Trophoblast cell (in vitro differentiated cells and primary cell): ENCODE measurements at regions not wholly inside any gene's neighbourhood (a gene's known extent, or its start where the extent isn't known, plus 50 kb on each side); places are given as distances from the start of the nearest gene placed in this dataset.

Source experiments
- DNase-seq, 2 donors: peaks; one replicate each; pipeline ENCODE4 v3.0.0-alpha.2; 2016
- H2AFZ ChIP-seq: 2 replicates; pipeline ENCODE4 v1.6.1; 2013; ENCODE audit warnings: low read length, moderate library complexity, mild to moderate bottlenecking; ENCODE audit not compliant: insufficient read depth, poor library complexity
- H2AK5ac ChIP-seq: 2 replicates; pipeline ENCODE4 v1.6.1; 2013; ENCODE audit warnings: mild to moderate bottlenecking, low read length
- H2BK120ac ChIP-seq: 2 replicates; pipeline ENCODE4 v1.6.1; 2013; ENCODE audit warnings: low read length, mild to moderate bottlenecking, moderate library complexity; ENCODE audit not compliant: insufficient read depth, poor library complexity
- H2BK12ac ChIP-seq: 2 replicates; pipeline ENCODE4 v1.6.1; 2013; ENCODE audit warnings: mild to moderate bottlenecking, low read length, moderate library complexity
- H2BK5ac ChIP-seq: 2 replicates; pipeline ENCODE4 v1.6.1; 2013; ENCODE audit warnings: low read length, low read depth, moderate library complexity, mild to moderate bottlenecking; ENCODE audit not compliant: poor library complexity
- H3K14ac ChIP-seq: 2 replicates; pipeline ENCODE4 v1.6.1; 2013; ENCODE audit warnings: mild to moderate bottlenecking, low read length
- H3K18ac ChIP-seq: 2 replicates; pipeline ENCODE4 v1.6.1; 2013; ENCODE audit warnings: mild to moderate bottlenecking, low read length
- H3K23ac ChIP-seq: 2 replicates; pipeline ENCODE4 v1.6.1; 2013; ENCODE audit warnings: low read length
- H3K27ac ChIP-seq: 2 replicates; pipeline ENCODE4 v1.5.1; 2013; ENCODE audit warnings: low read depth, mild to moderate bottlenecking, inconsistent platforms, low read length, moderate library complexity
- H3K27me3 ChIP-seq: 2 replicates; pipeline ENCODE4 v1.6.1; 2013; ENCODE audit warnings: inconsistent platforms, mild to moderate bottlenecking, low read length, moderate library complexity; ENCODE audit not compliant: insufficient read depth
- H3K36me3 ChIP-seq, 2 experiments: 1 replicate in 1 of 2; 2 replicates in 1 of 2; pipeline ENCODE4 v1.6.1; 2013; ENCODE audit warnings: low read length in 2 of 2, mild to moderate bottlenecking in 2 of 2, moderate library complexity in 1 of 2; ENCODE audit not compliant: insufficient read depth in 2 of 2, control insufficient read depth in 1 of 2
- H3K4ac ChIP-seq: 2 replicates; pipeline ENCODE4 v1.6.1; 2013; ENCODE audit warnings: low read depth, mild to moderate bottlenecking, low read length, moderate library complexity
- H3K4me1 ChIP-seq, 2 experiments: 1 replicate in 1 of 2; 2 replicates in 1 of 2; pipeline ENCODE4 v1.6.1; 2013; ENCODE audit warnings: low read length in 2 of 2, mild to moderate bottlenecking in 2 of 2, moderate library complexity in 1 of 2; ENCODE audit not compliant: insufficient read depth in 2 of 2, control insufficient read depth in 1 of 2
- H3K4me2 ChIP-seq: 2 replicates; pipeline ENCODE4 v1.6.1; 2013; ENCODE audit warnings: inconsistent platforms, mild to moderate bottlenecking, low read length, moderate library complexity
- H3K4me3 ChIP-seq: 2 replicates; pipeline ENCODE4 v1.5.1; 2013; ENCODE audit warnings: mild to moderate bottlenecking, low read depth, low read length, inconsistent platforms
- H3K79me1 ChIP-seq: one replicate; pipeline ENCODE4 v1.6.1; 2013; ENCODE audit warnings: low read length
- H3K79me2 ChIP-seq: 2 replicates; pipeline ENCODE4 v1.6.1; 2013; ENCODE audit warnings: low read length, mild to moderate bottlenecking; ENCODE audit not compliant: control insufficient read depth, insufficient read depth, poor library complexity
- H3K9ac ChIP-seq: 2 replicates; pipeline ENCODE4 v1.6.1; 2013; ENCODE audit warnings: mild to moderate bottlenecking, low read length
- H3K9me3 ChIP-seq: 2 replicates; pipeline ENCODE4 v1.6.1; 2013; ENCODE audit warnings: low read depth, mild to moderate bottlenecking, control low read depth, inconsistent platforms, low read length; ENCODE audit not compliant: insufficient read depth
- H4K12ac ChIP-seq: 2 replicates; pipeline ENCODE4 v1.6.1; 2013; ENCODE audit warnings: low read depth, mild to moderate bottlenecking, low read length, moderate library complexity
- H4K8ac ChIP-seq: 2 replicates; pipeline ENCODE4 v1.6.1; 2013; ENCODE audit warnings: low read depth, mild to moderate bottlenecking, low read length, moderate library complexity
- H4K91ac ChIP-seq: one replicate; pipeline ENCODE4 v1.6.1; 2013; ENCODE audit warnings: low read depth, mild to moderate bottlenecking, low read length, moderate library complexity
- WGBS: extraction: QIAGEN DNeasy Blood & Tissue Kit; methylation state at CpG from one replicate; pipeline ENCODE4 v1.1.7; 2013; ENCODE audit warnings: missing lambda C conversion rate; ENCODE audit not compliant: insufficient read length, insufficient coverage; ENCODE audit errors: extremely low coverage; 5-methylcytosine and 5-hydroxymethylcytosine counted together

DNA sequence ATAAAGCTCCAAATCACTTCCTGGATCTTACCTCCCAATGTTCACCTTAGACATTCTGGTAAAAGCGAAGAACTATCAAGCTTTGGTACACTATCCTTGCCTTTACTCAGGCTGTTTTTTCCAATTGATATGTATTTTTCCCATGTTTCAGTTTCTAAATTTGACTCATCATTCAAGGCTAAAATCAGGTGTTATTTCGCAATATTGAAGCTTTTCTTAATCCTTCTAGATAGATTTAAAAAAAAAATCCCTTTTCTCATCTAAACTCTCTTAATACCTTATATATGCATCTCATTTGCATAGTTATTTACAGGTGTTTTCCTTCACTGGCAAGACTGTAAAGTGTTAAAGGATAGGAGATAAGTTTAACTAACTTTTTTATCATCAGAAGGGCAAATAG, 608.1 kb upstream of the FAM241A start:
- Histone ChIP-seq H2AK5ac (no peak overlapping the region), H3K4ac (no peak overlapping the region), H2BK5ac (no peak overlapping the region), H4K8ac (no peak overlapping the region), H3K4me3 (no peak overlapping the region), H2BK120ac (no peak overlapping the region), H3K9ac (no peak overlapping the region), H4K12ac (no peak overlapping the region), H3K36me3 (no peaks in the 10 kb centered on the region), H3K9me3 (no peaks in the 10 kb centered on the region), H3K18ac (no peak overlapping the region), H3K27ac (no peak overlapping the region), H3K79me2 (no peaks in the 10 kb centered on the region), H3K79me1 (no peaks in the 10 kb centered on the region), H3K4me2 (no peak overlapping the region), H3K27me3 (no peaks in the 10 kb centered on the region), H3K23ac (no peak overlapping the region), H2BK12ac (no peak overlapping the region), H3K14ac (no peak overlapping the region), H3K4me1 (no peaks in the 10 kb centered on the region), H2AFZ (no peak overlapping the region), H4K91ac (no peak overlapping the region)
- no CpG with 5 or more reads among the region's 2 CpGs for WGBS
- no peak for DNase-seq

GRCh38 chr4:111537871-111538270, 607.4 kb upstream of the FAM241A start:
- Histone ChIP-seq H3K14ac (no peak overlapping the region), H3K4me2 (no peak overlapping the region), H3K9ac (no peak overlapping the region), H2BK5ac (no peak overlapping the region), H4K12ac (no peak overlapping the region), H3K18ac (no peak overlapping the region), H4K91ac (no peak overlapping the region), H2AFZ (no peak overlapping the region), H3K4me3 (no peak overlapping the region), H2BK120ac (no peak overlapping the region), H3K9me3 (no peaks in the 10 kb centered on the region), H3K4ac (no peak overlapping the region), H3K79me2 (no peaks in the 10 kb centered on the region), H4K8ac (no peak overlapping the region), H3K27me3 (no peaks in the 10 kb centered on the region), H3K36me3 (no peaks in the 10 kb centered on the region), H2AK5ac (no peak overlapping the region), H3K79me1 (no peaks in the 10 kb centered on the region), H3K23ac (no peak overlapping the region), H3K27ac (no peak overlapping the region), H3K4me1 (no peaks in the 10 kb centered on the region), H2BK12ac (no peak overlapping the region)
- no peak for DNase-seq
- no CpG with 5 or more reads among the region's 3 CpGs for WGBS

DNA sequence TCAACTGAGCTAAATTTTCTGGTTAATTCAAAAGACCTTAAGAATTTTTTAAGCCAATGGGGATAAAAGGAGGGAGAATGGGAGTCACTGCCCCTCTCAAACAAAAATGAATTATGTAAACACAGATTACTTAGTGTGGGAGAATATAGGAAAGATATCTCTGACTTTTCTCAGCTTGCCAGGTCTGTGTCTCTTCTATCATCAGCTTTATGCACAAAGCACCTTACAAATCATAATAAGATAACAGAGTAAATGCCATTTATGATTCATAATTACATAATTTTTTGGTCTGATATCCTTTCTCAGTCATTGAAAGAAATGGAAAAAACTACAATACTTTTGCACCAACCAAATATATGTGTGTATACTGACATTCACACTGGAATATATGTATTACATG, 604.6 kb upstream of the FAM241A start:
- H4K91ac ChIP-seq, result no peak overlapping the region
- H2BK120ac ChIP-seq, result no peak overlapping the region
- H3K27ac ChIP-seq, result no peak overlapping the region
- H3K4me1 ChIP-seq, result no peaks in the 10 kb centered on the region
- DNase-seq, result no peak
- H2BK12ac ChIP-seq, result no peak overlapping the region
- no peak overlapping the region for H3K4me2 ChIP-seq
- no peak overlapping the region for H4K8ac ChIP-seq
- H4K12ac ChIP-seq, result no peak overlapping the region
- no peak overlapping the region for H3K23ac ChIP-seq
- no peaks in the 10 kb centered on the region for H3K9me3 ChIP-seq
- H3K4ac ChIP-seq, result no peak overlapping the region
- H3K9ac ChIP-seq, result no peak overlapping the region
- H3K18ac ChIP-seq, result no peak overlapping the region
- no peak overlapping the region for H2BK5ac ChIP-seq
- no peak overlapping the region for H2AK5ac ChIP-seq
- H2AFZ ChIP-seq, result no peak overlapping the region
- H3K27me3 ChIP-seq, result no peaks in the 10 kb centered on the region
- H3K14ac ChIP-seq, result no peak overlapping the region
- H3K36me3 ChIP-seq, result no peaks in the 10 kb centered on the region
- no peaks in the 10 kb centered on the region for H3K79me1 ChIP-seq
- no peaks in the 10 kb centered on the region for H3K79me2 ChIP-seq
- no peak overlapping the region for H3K4me3 ChIP-seq

- Histone ChIP-seq H2BK12ac (no peak overlapping the region), H3K9me3 (no peaks in the 10 kb centered on the region), H4K8ac (no peak overlapping the region), H2AFZ (no peak overlapping the region), H3K18ac (no peak overlapping the region), H3K79me2 (no peaks in the 10 kb centered on the region), H2AK5ac (no peak overlapping the region), H4K12ac (no peak overlapping the region), H3K27me3 (no peaks in the 10 kb centered on the region), H3K36me3 (no peaks in the 10 kb centered on the region), H2BK120ac (no peak overlapping the region), H3K4me2 (no peak overlapping the region), H3K14ac (no peak overlapping the region), H3K4ac (no peak overlapping the region), H3K79me1 (no peaks in the 10 kb centered on the region), H3K4me3 (no peak overlapping the region), H4K91ac (no peak overlapping the region), H3K27ac (no peak overlapping the region), H3K4me1 (no peaks in the 10 kb centered on the region), H3K23ac (no peak overlapping the region), H2BK5ac (no peak overlapping the region), H3K9ac (no peak overlapping the region)
- DNase-seq, result no peak
Observed at GRCh38 chr4:111542056-111542455, 603.2 kb upstream of the FAM241A start.

GRCh38 chr4:111546881-111547280, 598.4 kb upstream of the FAM241A start:
- no peak for DNase-seq
- no peaks in the 10 kb centered on the region for H3K27me3 ChIP-seq
- no peak overlapping the region for H4K12ac ChIP-seq
- H3K79me1 ChIP-seq, result no peaks in the 10 kb centered on the region
- no peak overlapping the region for H4K91ac ChIP-seq
- H3K9ac ChIP-seq, result no peak overlapping the region
- no peak overlapping the region for H2AFZ ChIP-seq
- H2AK5ac ChIP-seq, result no peak overlapping the region
- no peak overlapping the region for H3K4ac ChIP-seq
- H3K4me1 ChIP-seq, result no peaks in the 10 kb centered on the region
- no CpG with 5 or more reads among the region's 2 CpGs for WGBS
- H3K9me3 ChIP-seq, result no peaks in the 10 kb centered on the region
- H4K8ac ChIP-seq, result no peak overlapping the region
- H3K79me2 ChIP-seq, result no peaks in the 10 kb centered on the region
- H2BK12ac ChIP-seq, result no peak overlapping the region
- H3K27ac ChIP-seq, result no peak overlapping the region
- no peak overlapping the region for H3K4me3 ChIP-seq
- H3K23ac ChIP-seq, result no peak overlapping the region
- no peak overlapping the region for H3K18ac ChIP-seq
- no peak overlapping the region for H3K14ac ChIP-seq
- no peak overlapping the region for H2BK120ac ChIP-seq
- H2BK5ac ChIP-seq, result no peak overlapping the region
- H3K36me3 ChIP-seq, result no peaks in the 10 kb centered on the region
- no peak overlapping the region for H3K4me2 ChIP-seq
